ENCODE measurements at regions not wholly inside any gene's neighbourhood (a gene's known extent, or its start where the extent isn't known, plus 50 kb on each side); places are given as distances from the start of the nearest gene placed in this dataset.
"Not testable (repeated sequence)": the region's sequence is repeated elsewhere in the genome, so short reads cannot be mapped to it uniquely, and the experiment has no call there.

GRCh38 chr3:62926494-62926893 lies 51.3 kb upstream of the CADPS start:
- Mint-ChIP-seq H3K4me1 (no peaks in the 10 kb centered on the region), H3K27ac (no peak overlapping the region), H3K4me3 (no peak overlapping the region), H3K9me3 (peaks cover 1 to 2% of the 10 kb centered on the region in 2 donors), H3K27me3 (no peaks in the 10 kb centered on the region)
- no peak for DNase-seq
- no peak for ATAC-seq

GRCh38 chr3:62928256-62928655 lies 53.0 kb upstream of the CADPS start:
- Mint-ChIP-seq H3K4me3 (no peak overlapping the region), H3K9me3 (peaks cover 4 to 5% of the 10 kb centered on the region in 2 donors), H3K4me1 (no peaks in the 10 kb centered on the region), H3K27ac (no peak overlapping the region), H3K27me3 (no peaks in the 10 kb centered on the region)
- DNase-seq: no peak
- no peak for ATAC-seq

GRCh38 chr3:62929771-62930170 lies 54.6 kb upstream of the CADPS start:
- Mint-ChIP-seq H3K9me3 (peaks cover 4 to 11% of the 10 kb centered on the region in 2 donors), H3K4me3 (no peak overlapping the region), H3K27ac (no peak overlapping the region), H3K27me3 (no peaks in the 10 kb centered on the region), H3K4me1 (no peaks in the 10 kb centered on the region)
- ATAC-seq: no peak
- no peak for DNase-seq

GRCh38 chr3:62935793-62936192 lies 60.6 kb upstream of the CADPS start:
- Mint-ChIP-seq H3K4me1 (no peaks in the 10 kb centered on the region), H3K27ac (no peak overlapping the region), H3K9me3 (peaks cover 4 to 19% of the 10 kb centered on the region in 2 donors), H3K4me3 (no peak overlapping the region), H3K27me3 (no peaks in the 10 kb centered on the region)
- no peak for DNase-seq
- no peak for ATAC-seq

GRCh38 chr3:62936626-62937254 lies 61.5 kb upstream of the CADPS start:
- no peak for ATAC-seq
- no peaks in the 10 kb centered on the region for H3K27me3 Mint-ChIP-seq
- H3K4me1 Mint-ChIP-seq: no peaks in the 10 kb centered on the region
- H3K4me3 Mint-ChIP-seq: no peak overlapping the region
- H3K27ac Mint-ChIP-seq: no peak overlapping the region
- H3K9me3 Mint-ChIP-seq: peaks cover under 1 to 14% of the 10 kb centered on the region in 2 donors
- DNase-seq: no peak

GRCh38 chr3:62938583-62938982 lies 63.4 kb upstream of the CADPS start:
- DNase-seq (no peak), ATAC-seq (no peak)
- Mint-ChIP-seq H3K27me3 (no peaks in the 10 kb centered on the region), H3K27ac (no peak overlapping the region), H3K9me3 (peaks cover 0 to 13% of the 10 kb centered on the region in 2 donors), H3K4me3 (no peak overlapping the region), H3K4me1 (no peaks in the 10 kb centered on the region)

- DNase-seq (no peak), ATAC-seq (no peak)
- Mint-ChIP-seq H3K9me3 (peaks cover 0 to 8% of the 10 kb centered on the region in 2 donors), H3K27me3 (no peaks in the 10 kb centered on the region), H3K4me3 (no peak overlapping the region), H3K27ac (no peak overlapping the region), H3K4me1 (no peaks in the 10 kb centered on the region)
Measured at GRCh38 chr3:62939707-62940106, 64.5 kb upstream of the CADPS start.

GRCh38 chr3:62940771-62941563 lies 65.8 kb upstream of the CADPS start:
- no peak for DNase-seq

GRCh38 chr3:62942227-62942626 lies 67.0 kb upstream of the CADPS start:
- no peaks in the 10 kb centered on the region for H3K27me3 Mint-ChIP-seq
- H3K4me3 Mint-ChIP-seq: no peak overlapping the region
- H3K27ac Mint-ChIP-seq: no peak overlapping the region
- peaks cover 0 to 8% of the 10 kb centered on the region in 2 donors for H3K9me3 Mint-ChIP-seq
- no peak for ATAC-seq
- no peak for DNase-seq
- no peaks in the 10 kb centered on the region for H3K4me1 Mint-ChIP-seq

More at GRCh38 chr3:62940771-62941563, 65.8 kb upstream of the CADPS start:
- no peak for ATAC-seq
- H3K4me1 Mint-ChIP-seq: no peaks in the 10 kb centered on the region
- H3K4me3 Mint-ChIP-seq: no peak overlapping the region
- no peak overlapping the region for H3K27ac Mint-ChIP-seq
- H3K27me3 Mint-ChIP-seq: no peaks in the 10 kb centered on the region
- peaks cover 0 to 8% of the 10 kb centered on the region in 2 donors for H3K9me3 Mint-ChIP-seq

GRCh38 chr3:62942764-62943163 lies 67.5 kb upstream of the CADPS start:
- DNase-seq (no peak), ATAC-seq (no peak)
- no peak overlapping the region for H3K27ac Mint-ChIP-seq
- H3K4me1 Mint-ChIP-seq: no peaks in the 10 kb centered on the region
- peaks cover 0 to 6% of the 10 kb centered on the region in 2 donors for H3K9me3 Mint-ChIP-seq
- no peak overlapping the region for H3K4me3 Mint-ChIP-seq
- no peaks in the 10 kb centered on the region for H3K27me3 Mint-ChIP-seq

GRCh38 chr3:62948921-62949320 lies 73.7 kb upstream of the CADPS start:
- no peak for ATAC-seq
- Mint-ChIP-seq H3K4me3 (no peak overlapping the region), H3K4me1 (no peaks in the 10 kb centered on the region), H3K27me3 (no peaks in the 10 kb centered on the region), H3K9me3 (peaks cover 0 to 4% of the 10 kb centered on the region in 2 donors), H3K27ac (no peak overlapping the region)
- no peak for DNase-seq

GRCh38 chr3:62950210-62950609 lies 75.0 kb upstream of the CADPS start:
- no peak overlapping the region for H3K27ac Mint-ChIP-seq

GRCh38 chr3:62951037-62951613 lies 75.9 kb upstream of the CADPS start:
- ATAC-seq (no peak), DNase-seq (no peak)
- H3K27me3 Mint-ChIP-seq: no peaks in the 10 kb centered on the region
- H3K4me3 Mint-ChIP-seq: no peak overlapping the region
- H3K27ac Mint-ChIP-seq: no peak overlapping the region
- H3K4me1 Mint-ChIP-seq: no peaks in the 10 kb centered on the region
- H3K9me3 Mint-ChIP-seq: peaks cover 0 to 4% of the 10 kb centered on the region in 2 donors

More at GRCh38 chr3:62950210-62950609, 75.0 kb upstream of the CADPS start:
- no peak for ATAC-seq
- Mint-ChIP-seq H3K9me3 (peaks cover 0 to 4% of the 10 kb centered on the region in 2 donors), H3K4me3 (no peak overlapping the region), H3K27me3 (no peaks in the 10 kb centered on the region), H3K4me1 (no peaks in the 10 kb centered on the region)
- DNase-seq: no peak

- not testable (repeated sequence) for H3K27ac Mint-ChIP-seq, H3K4me1 Mint-ChIP-seq, H3K27me3 Mint-ChIP-seq, DNase-seq, ATAC-seq, H3K4me3 Mint-ChIP-seq, H3K9me3 Mint-ChIP-seq
Measured at GRCh38 chr3:62951880-62952279, 76.7 kb upstream of the CADPS start.

GRCh38 chr3:62954580-62954979 lies 79.4 kb upstream of the CADPS start:
- Mint-ChIP-seq H3K9me3 (peaks cover 0 to 4% of the 10 kb centered on the region in 2 donors), H3K27ac (no peak overlapping the region), H3K4me3 (no peak overlapping the region), H3K4me1 (no peaks in the 10 kb centered on the region), H3K27me3 (no peaks in the 10 kb centered on the region)
- ATAC-seq (no peak), DNase-seq (no peak)

- no peak for DNase-seq
- Mint-ChIP-seq H3K4me1 (no peaks in the 10 kb centered on the region), H3K4me3 (no peak overlapping the region), H3K27me3 (no peaks in the 10 kb centered on the region), H3K27ac (no peak overlapping the region), H3K9me3 (peaks cover 0 to 4% of the 10 kb centered on the region in 2 donors)
- ATAC-seq: no peak
Measured at GRCh38 chr3:62955126-62955525, 79.9 kb upstream of the CADPS start.

All from stimulated activated naive CD8-positive, alpha-beta T cell treated with anti-CD3 and anti-CD28 coated beads, Interleukin-15, amount 100 ng/mL, for 72 hours (primary cell).